ENCODE measurements at regions not wholly inside any gene's neighbourhood (a gene's known extent, or its start where the extent isn't known, plus 50 kb on each side); places are given as distances from the start of the nearest gene placed in this dataset.

DNA sequence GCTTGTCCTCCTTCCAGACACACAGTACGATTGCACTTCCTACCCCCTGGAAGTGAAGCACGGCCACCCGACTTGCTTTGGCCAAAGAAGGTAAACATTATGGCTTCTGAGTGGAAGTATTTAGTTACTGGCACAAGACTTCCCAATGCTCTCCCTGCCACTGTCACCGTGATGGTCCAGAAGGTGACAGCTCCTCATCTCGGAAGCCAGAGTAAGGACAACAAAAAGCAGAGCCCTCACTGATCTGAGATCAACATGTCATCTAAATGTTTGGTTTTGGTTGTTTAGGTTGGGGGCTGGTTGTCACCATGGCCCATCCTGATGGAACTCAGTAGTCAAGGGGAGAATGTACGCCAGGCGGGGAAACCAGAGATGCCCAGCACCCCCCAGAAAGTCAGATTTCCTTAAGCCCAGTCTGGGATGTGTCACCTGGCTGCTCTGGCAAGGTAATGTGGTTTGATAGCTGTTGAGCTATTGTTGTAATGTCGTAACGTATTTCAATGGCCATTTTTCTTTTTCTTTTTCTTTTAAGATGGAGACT, 170.1 kb upstream of the ZNF536 start:
- TF ChIP-seq, protein P1, sequence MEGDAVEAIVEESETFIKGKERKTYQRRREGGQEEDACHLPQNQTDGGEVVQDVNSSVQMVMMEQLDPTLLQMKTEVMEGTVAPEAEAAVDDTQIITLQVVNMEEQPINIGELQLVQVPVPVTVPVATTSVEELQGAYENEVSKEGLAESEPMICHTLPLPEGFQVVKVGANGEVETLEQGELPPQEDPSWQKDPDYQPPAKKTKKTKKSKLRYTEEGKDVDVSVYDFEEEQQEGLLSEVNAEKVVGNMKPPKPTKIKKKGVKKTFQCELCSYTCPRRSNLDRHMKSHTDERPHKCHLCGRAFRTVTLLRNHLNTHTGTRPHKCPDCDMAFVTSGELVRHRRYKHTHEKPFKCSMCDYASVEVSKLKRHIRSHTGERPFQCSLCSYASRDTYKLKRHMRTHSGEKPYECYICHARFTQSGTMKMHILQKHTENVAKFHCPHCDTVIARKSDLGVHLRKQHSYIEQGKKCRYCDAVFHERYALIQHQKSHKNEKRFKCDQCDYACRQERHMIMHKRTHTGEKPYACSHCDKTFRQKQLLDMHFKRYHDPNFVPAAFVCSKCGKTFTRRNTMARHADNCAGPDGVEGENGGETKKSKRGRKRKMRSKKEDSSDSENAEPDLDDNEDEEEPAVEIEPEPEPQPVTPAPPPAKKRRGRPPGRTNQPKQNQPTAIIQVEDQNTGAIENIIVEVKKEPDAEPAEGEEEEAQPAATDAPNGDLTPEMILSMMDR (IDR thresholded peaks at IDR 0.05), result no peak
- Mint-ChIP-seq H3K27ac (peak overlapping the region; percentile 27), H3K9me3 (peaks cover 23% of the 10 kb centered on the region), H3K4me1 (no peaks in the 10 kb centered on the region), H3K27me3 (ENCODE audit: low read depth, poor library complexity) (peaks cover 23% of the 10 kb centered on the region), H3K4me3 (no peak overlapping the region), H3K36me3 (ENCODE audit: low read depth) (no peaks in the 10 kb centered on the region)
- DNase-seq, result no peak

DNA sequence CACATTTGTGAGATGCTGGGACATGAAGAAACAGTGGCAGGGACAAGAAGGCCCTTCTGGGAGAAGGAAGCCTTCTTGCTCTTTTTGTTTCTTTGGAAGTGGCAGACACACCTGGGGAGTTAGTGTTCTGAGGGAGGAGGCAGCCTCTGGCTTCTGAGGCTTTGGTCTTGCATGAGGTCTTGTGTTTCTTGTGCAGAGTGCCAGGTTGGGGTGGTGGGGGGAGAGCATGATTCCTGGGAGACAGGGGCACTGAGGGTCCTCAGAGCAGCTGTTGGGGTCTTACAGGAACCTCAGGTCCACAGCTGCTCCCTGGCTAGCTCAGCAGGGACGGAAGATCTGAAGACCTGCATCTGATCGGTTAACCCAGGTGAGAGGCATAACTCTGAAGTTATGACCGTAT, 167.5 kb upstream of the ZNF536 start:
- H3K4me1 Mint-ChIP-seq, result peaks cover 7% of the 10 kb centered on the region
- TF ChIP-seq, protein P1 (IDR thresholded peaks at IDR 0.05), result no peak
- H3K27ac Mint-ChIP-seq, result no peak overlapping the region
- H3K27me3 Mint-ChIP-seq (ENCODE audit: low read depth, poor library complexity), result peaks cover 23% of the 10 kb centered on the region
- no peaks in the 10 kb centered on the region for H3K9me3 Mint-ChIP-seq
- no peak for DNase-seq
- no peaks in the 10 kb centered on the region for H3K36me3 Mint-ChIP-seq (ENCODE audit: low read depth)
- H3K4me3 Mint-ChIP-seq, result no peak overlapping the region

DNA sequence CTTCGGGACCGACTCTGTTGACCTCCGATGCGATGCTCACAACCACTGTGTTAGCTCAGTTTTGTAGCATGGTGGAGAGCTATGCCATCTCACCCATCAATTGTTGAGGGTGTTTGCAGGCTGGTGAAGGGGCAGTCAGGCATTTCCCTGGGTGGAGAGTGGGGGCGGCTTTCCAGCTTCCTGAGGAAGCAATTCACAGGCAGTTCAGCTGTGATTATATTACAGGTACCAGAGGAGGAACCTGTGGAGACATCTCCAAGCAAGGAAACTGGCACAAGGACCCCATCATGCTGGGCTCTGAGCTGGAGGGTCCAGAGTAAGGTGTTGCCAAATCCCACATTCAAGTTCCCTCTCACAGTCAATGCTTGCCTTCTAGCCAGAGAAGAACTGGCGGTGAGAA, 166.0 kb upstream of the ZNF536 start:
- Mint-ChIP-seq H3K4me1 (peaks cover 10% of the 10 kb centered on the region), H3K9me3 (no peaks in the 10 kb centered on the region), H3K4me3 (no peak overlapping the region), H3K36me3 (ENCODE audit: low read depth) (no peaks in the 10 kb centered on the region), H3K27ac (no peak overlapping the region), H3K27me3 (ENCODE audit: low read depth, poor library complexity) (peaks cover 17% of the 10 kb centered on the region)
- TF ChIP-seq, protein P1 (IDR thresholded peaks at IDR 0.05), result no peak
- DNase-seq, result no peak

DNA sequence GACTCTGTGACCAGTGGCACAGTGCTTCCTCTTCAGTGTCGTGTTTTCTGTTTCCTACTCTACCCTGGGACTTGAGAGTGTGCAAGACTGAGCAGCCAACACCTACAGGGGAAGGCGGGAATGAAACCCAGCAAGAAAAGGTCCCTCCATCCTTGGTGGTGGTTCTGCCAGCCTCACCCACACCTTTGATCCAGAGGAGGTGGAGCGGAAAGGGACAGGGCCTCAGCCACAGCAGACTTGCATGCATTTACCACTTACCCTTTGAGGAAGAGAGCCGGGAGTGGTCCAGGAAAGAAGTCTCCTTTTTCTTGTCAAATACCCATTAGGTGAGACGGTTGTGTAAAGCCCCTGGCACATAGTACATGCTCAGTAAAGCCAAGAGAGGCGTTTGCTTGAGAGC, 164.8 kb upstream of the ZNF536 start:
- H3K27me3 Mint-ChIP-seq (ENCODE audit: low read depth, poor library complexity), result peaks cover 18% of the 10 kb centered on the region
- H3K27ac Mint-ChIP-seq, result no peak overlapping the region
- no peak overlapping the region for H3K4me3 Mint-ChIP-seq
- H3K9me3 Mint-ChIP-seq, result no peaks in the 10 kb centered on the region
- DNase-seq, result no peak
- peaks cover 10% of the 10 kb centered on the region for H3K4me1 Mint-ChIP-seq
- TF ChIP-seq, protein P1 (IDR thresholded peaks at IDR 0.05), result no peak
- no peaks in the 10 kb centered on the region for H3K36me3 Mint-ChIP-seq (ENCODE audit: low read depth)

DNA sequence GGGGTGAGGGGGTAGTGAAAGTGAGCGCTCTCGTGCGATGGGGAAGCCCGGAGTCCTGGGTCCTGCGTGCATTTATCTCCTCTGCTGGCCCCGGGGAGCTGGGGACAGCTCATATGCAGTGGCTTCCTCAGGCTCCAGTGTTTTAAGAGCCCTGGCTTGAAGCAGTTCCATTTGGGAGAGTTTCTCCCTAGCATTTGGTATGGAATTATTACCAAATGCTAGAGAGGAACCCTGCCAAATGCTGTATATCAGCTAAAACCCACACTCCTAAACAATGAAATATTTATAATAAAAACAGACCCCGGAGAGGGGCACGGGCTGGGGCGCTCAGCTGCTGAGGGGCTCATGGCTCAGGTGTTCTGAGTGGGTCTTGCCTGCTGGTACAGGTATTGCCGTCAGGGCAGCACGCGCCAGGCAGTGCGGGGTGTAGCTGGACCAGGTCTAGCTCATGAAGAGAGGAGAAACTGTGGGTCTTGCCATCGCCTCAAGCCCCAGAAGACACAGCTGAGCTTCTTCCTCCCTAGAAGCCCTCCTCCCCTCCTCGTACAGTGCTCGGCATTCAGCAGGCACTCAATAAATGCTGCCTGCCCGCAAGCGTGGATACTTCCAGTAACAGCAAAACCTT, 163.6 kb upstream of the ZNF536 start:
- TF ChIP-seq, protein P1 (IDR thresholded peaks at IDR 0.05), result no peak
- H3K27ac Mint-ChIP-seq, result no peak overlapping the region
- peaks cover 10% of the 10 kb centered on the region for H3K4me1 Mint-ChIP-seq
- H3K4me3 Mint-ChIP-seq, result no peak overlapping the region
- no peaks in the 10 kb centered on the region for H3K9me3 Mint-ChIP-seq
- no peak for DNase-seq
- no peaks in the 10 kb centered on the region for H3K36me3 Mint-ChIP-seq (ENCODE audit: low read depth)
- peaks cover 21% of the 10 kb centered on the region for H3K27me3 Mint-ChIP-seq (ENCODE audit: low read depth, poor library complexity)
